Fibroblast of mammary gland (primary cell): ENCODE measurements at regions not wholly inside any gene's neighbourhood (a gene's known extent, or its start where the extent isn't known, plus 50 kb on each side); places are given as distances from the start of the nearest gene placed in this dataset.

ENCODE experiments used
- DNase-seq: peaks from one replicate; pipeline ENCODE4 v3.0.0-alpha.2; 2010; ENCODE audit warnings: low read depth
- H3K4me3 ChIP-seq: 2 replicates; pipeline ENCODE4 v1.5.1; 2011; ENCODE audit warnings: low read depth, mild to moderate bottlenecking, low read length, moderate library complexity; ENCODE audit not compliant: control insufficient read depth
- CTCF ChIP-seq: conservative IDR thresholded peaks from 2 replicates; pipeline ENCODE4 v1.5.1; 2011; ENCODE audit warnings: low read depth, low read length, inconsistent platforms; ENCODE audit not compliant: control insufficient read depth, insufficient read depth

GRCh38 chr6:147837540-147837939 lies 329.1 kb downstream of the SAMD5 start:
- DNase-seq, result no peak
- TF ChIP-seq CTCF, result no peak
- H3K4me3 ChIP-seq, result no peak overlapping the region

GRCh38 chr6:147839708-147840610 lies 331.5 kb downstream of the SAMD5 start:
- no peak overlapping the region for H3K4me3 ChIP-seq
- no peak for TF ChIP-seq CTCF
- DNase-seq, result no peak

GRCh38 chr6:147841547-147842148 lies 333.2 kb downstream of the SAMD5 start:
- H3K4me3 ChIP-seq, result no peak overlapping the region
- TF ChIP-seq CTCF, result no peak
- DNase-seq, result no peak

GRCh38 chr6:147849401-147850330 lies 341.2 kb downstream of the SAMD5 start:
- no peak for TF ChIP-seq CTCF
- no peak overlapping the region for H3K4me3 ChIP-seq
- no peak for DNase-seq

GRCh38 chr6:147852772-147853171 lies 344.3 kb downstream of the SAMD5 start:
- DNase-seq, result peak; percentile 15
- no peak for TF ChIP-seq CTCF
- H3K4me3 ChIP-seq, result no peak overlapping the region

- no peak for TF ChIP-seq CTCF
- DNase-seq, result no peak
- no peak overlapping the region for H3K4me3 ChIP-seq
Measured at GRCh38 chr6:147853574-147853973, 345.1 kb downstream of the SAMD5 start.
